Large intestine (tissue), 3 donors: ENCODE measurements at regions not wholly inside any gene's neighbourhood (a gene's known extent, or its start where the extent isn't known, plus 50 kb on each side); places are given as distances from the start of the nearest gene placed in this dataset.

Source experiments
- DNase-seq, 2 donors: peaks; one replicate each; pipeline versions ENCODE4 v3.0.0 to v3.0.0-alpha.2; 2013
- H3K27ac ChIP-seq: one replicate; pipeline ENCODE4 v1.5.1; 2013; ENCODE audit warnings: low read length
- H3K27me3 ChIP-seq: 2 replicates; pipeline ENCODE4 v1.6.1; 2013; ENCODE audit warnings: low read length; ENCODE audit not compliant: control insufficient read depth, insufficient read depth
- H3K36me3 ChIP-seq: 2 replicates; pipeline ENCODE4 v1.6.1; 2013; ENCODE audit warnings: low read length; ENCODE audit not compliant: control insufficient read depth, insufficient read depth
- H3K4me1 ChIP-seq: one replicate; pipeline ENCODE4 v1.6.1; 2013; ENCODE audit warnings: low read length; ENCODE audit not compliant: control insufficient read depth, insufficient read depth
- H3K4me3 ChIP-seq: one replicate; pipeline ENCODE4 v1.5.1; 2013; ENCODE audit warnings: low read length
- H3K9me3 ChIP-seq: one replicate; pipeline ENCODE4 v1.6.1; 2013; ENCODE audit warnings: mild to moderate bottlenecking, low read depth, low read length, moderate library complexity; ENCODE audit not compliant: control insufficient read depth
- WGBS: methylation state at CpG from one replicate; pipeline ENCODE4 v1.1.5; 2013; ENCODE audit warnings: low lambda C conversion rate; ENCODE audit not compliant: insufficient coverage; 5-methylcytosine and 5-hydroxymethylcytosine counted together

GRCh38 chr5:81914696-81915095 is 57.1 kb upstream of the ATG10 start:
- no peaks in the 10 kb centered on the region for H3K36me3 ChIP-seq
- WGBS = no CpG with 5 or more reads among the region's 1 CpG
- no peak overlapping the region for H3K27ac ChIP-seq
- no peak overlapping the region for H3K4me3 ChIP-seq
- no peaks in the 10 kb centered on the region for H3K4me1 ChIP-seq
- no peaks in the 10 kb centered on the region for H3K9me3 ChIP-seq
- DNase-seq = no peak
- H3K27me3 ChIP-seq = no peaks in the 10 kb centered on the region

GRCh38 chr5:81912933-81913332 is 58.9 kb upstream of the ATG10 start:
- Histone ChIP-seq H3K9me3 (no peaks in the 10 kb centered on the region), H3K4me3 (no peak overlapping the region), H3K36me3 (no peaks in the 10 kb centered on the region), H3K27me3 (no peaks in the 10 kb centered on the region), H3K4me1 (no peaks in the 10 kb centered on the region), H3K27ac (no peak overlapping the region)
- no peak for DNase-seq
- no CpG with 5 or more reads among the region's 8 CpGs for WGBS

GRCh38 chr5:81909677-81910076 is 62.1 kb upstream of the ATG10 start:
- Histone ChIP-seq H3K27me3 (no peaks in the 10 kb centered on the region), H3K27ac (no peak overlapping the region), H3K4me1 (no peaks in the 10 kb centered on the region), H3K9me3 (no peaks in the 10 kb centered on the region), H3K4me3 (no peak overlapping the region), H3K36me3 (no peaks in the 10 kb centered on the region)
- no peak for DNase-seq
- WGBS = no CpG with 5 or more reads among the region's 1 CpG

GRCh38 chr5:81908771-81909170 is 63.1 kb upstream of the ATG10 start:
- H3K27me3 ChIP-seq = no peaks in the 10 kb centered on the region
- DNase-seq = no peak
- H3K9me3 ChIP-seq = no peaks in the 10 kb centered on the region
- H3K36me3 ChIP-seq = no peaks in the 10 kb centered on the region
- WGBS = 22% methylated on average over 4 of the region's 5 CpGs
- no peak overlapping the region for H3K4me3 ChIP-seq
- H3K4me1 ChIP-seq = no peaks in the 10 kb centered on the region
- no peak overlapping the region for H3K27ac ChIP-seq

- no peaks in the 10 kb centered on the region for H3K27me3 ChIP-seq
- no peak overlapping the region for H3K4me3 ChIP-seq
- DNase-seq = no peak
- H3K9me3 ChIP-seq = no peaks in the 10 kb centered on the region
- H3K36me3 ChIP-seq = no peaks in the 10 kb centered on the region
- no peaks in the 10 kb centered on the region for H3K4me1 ChIP-seq
- no CpG with 5 or more reads among the region's 10 CpGs for WGBS
- H3K27ac ChIP-seq = no peak overlapping the region
Observed at GRCh38 chr5:81908044-81908443, 63.8 kb upstream of the ATG10 start.

- Histone ChIP-seq H3K36me3 (no peaks in the 10 kb centered on the region), H3K4me1 (no peaks in the 10 kb centered on the region), H3K27me3 (no peaks in the 10 kb centered on the region), H3K9me3 (no peaks in the 10 kb centered on the region), H3K27ac (no peak overlapping the region), H3K4me3 (no peak overlapping the region)
- no peak for DNase-seq
- 100% methylated on average over 1 of the region's 4 CpGs for WGBS
Observed at GRCh38 chr5:81907012-81907635, 64.7 kb upstream of the ATG10 start.

- Histone ChIP-seq H3K36me3 (no peaks in the 10 kb centered on the region), H3K27me3 (no peaks in the 10 kb centered on the region), H3K4me1 (no peaks in the 10 kb centered on the region), H3K27ac (no peak overlapping the region), H3K4me3 (no peak overlapping the region), H3K9me3 (peaks cover 4% of the 10 kb centered on the region)
- no peak for DNase-seq
- WGBS = no CpG with 5 or more reads among the region's 5 CpGs
Observed at GRCh38 chr5:81906086-81906485, 65.7 kb upstream of the ATG10 start.

- DNase-seq = no peak
- no peak overlapping the region for H3K27ac ChIP-seq
- H3K36me3 ChIP-seq = no peaks in the 10 kb centered on the region
- H3K9me3 ChIP-seq = peaks cover 4% of the 10 kb centered on the region
- WGBS = 100% methylated on average over 1 of the region's 2 CpGs
- no peaks in the 10 kb centered on the region for H3K27me3 ChIP-seq
- H3K4me3 ChIP-seq = no peak overlapping the region
- H3K4me1 ChIP-seq = no peaks in the 10 kb centered on the region
Observed at GRCh38 chr5:81904861-81905260, 67.0 kb upstream of the ATG10 start.

- Histone ChIP-seq H3K4me1 (no peaks in the 10 kb centered on the region), H3K9me3 (peaks cover 4% of the 10 kb centered on the region), H3K27ac (no peak overlapping the region), H3K27me3 (no peaks in the 10 kb centered on the region), H3K36me3 (no peaks in the 10 kb centered on the region), H3K4me3 (no peak overlapping the region)
- DNase-seq = no peak
- WGBS = 60% methylated on average over 1 of the region's 3 CpGs
Observed at GRCh38 chr5:81904166-81904565, 67.7 kb upstream of the ATG10 start.

GRCh38 chr5:81901586-81901985 is 70.2 kb upstream of the ATG10 start:
- no peak for DNase-seq
- no peak overlapping the region for H3K4me3 ChIP-seq
- no peaks in the 10 kb centered on the region for H3K36me3 ChIP-seq
- peaks cover 4% of the 10 kb centered on the region for H3K9me3 ChIP-seq
- no peak overlapping the region for H3K27ac ChIP-seq
- WGBS = 77% methylated on average over 4 of the region's 10 CpGs
- no peaks in the 10 kb centered on the region for H3K27me3 ChIP-seq
- no peaks in the 10 kb centered on the region for H3K4me1 ChIP-seq

GRCh38 chr5:81899123-81899522 is 72.7 kb upstream of the ATG10 start:
- Histone ChIP-seq H3K4me1 (no peaks in the 10 kb centered on the region), H3K27me3 (no peaks in the 10 kb centered on the region), H3K36me3 (no peaks in the 10 kb centered on the region), H3K27ac (no peak overlapping the region), H3K9me3 (peaks cover 4% of the 10 kb centered on the region), H3K4me3 (no peak overlapping the region)
- no peak for DNase-seq
- WGBS = 91% methylated on average over 2 of the region's 2 CpGs
